ENCODE measurements at regions not wholly inside any gene's neighbourhood (a gene's known extent, or its start where the extent isn't known, plus 50 kb on each side); places are given as distances from the start of the nearest gene placed in this dataset.

DNA sequence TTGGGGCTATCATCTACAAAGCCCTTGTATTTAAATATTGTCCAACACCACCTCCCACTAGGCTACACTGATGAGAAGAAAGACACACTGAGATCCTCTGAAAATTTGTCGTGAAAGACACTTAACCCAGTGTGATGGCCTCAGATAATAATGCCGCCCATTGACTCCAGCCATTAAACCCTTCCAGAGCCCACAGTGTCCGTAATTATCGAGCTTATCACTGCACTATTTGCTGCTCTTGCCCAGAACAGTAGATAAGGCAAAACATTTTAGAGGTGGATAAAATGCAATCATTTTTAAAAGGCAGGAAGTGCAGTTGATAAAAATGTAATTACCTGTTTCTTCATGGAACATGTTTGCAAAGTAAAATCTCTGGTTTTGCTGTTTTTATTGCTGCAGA lies 121.3 kb upstream of the DDX18 start (continued):
- TF ChIP-seq, protein P1, sequence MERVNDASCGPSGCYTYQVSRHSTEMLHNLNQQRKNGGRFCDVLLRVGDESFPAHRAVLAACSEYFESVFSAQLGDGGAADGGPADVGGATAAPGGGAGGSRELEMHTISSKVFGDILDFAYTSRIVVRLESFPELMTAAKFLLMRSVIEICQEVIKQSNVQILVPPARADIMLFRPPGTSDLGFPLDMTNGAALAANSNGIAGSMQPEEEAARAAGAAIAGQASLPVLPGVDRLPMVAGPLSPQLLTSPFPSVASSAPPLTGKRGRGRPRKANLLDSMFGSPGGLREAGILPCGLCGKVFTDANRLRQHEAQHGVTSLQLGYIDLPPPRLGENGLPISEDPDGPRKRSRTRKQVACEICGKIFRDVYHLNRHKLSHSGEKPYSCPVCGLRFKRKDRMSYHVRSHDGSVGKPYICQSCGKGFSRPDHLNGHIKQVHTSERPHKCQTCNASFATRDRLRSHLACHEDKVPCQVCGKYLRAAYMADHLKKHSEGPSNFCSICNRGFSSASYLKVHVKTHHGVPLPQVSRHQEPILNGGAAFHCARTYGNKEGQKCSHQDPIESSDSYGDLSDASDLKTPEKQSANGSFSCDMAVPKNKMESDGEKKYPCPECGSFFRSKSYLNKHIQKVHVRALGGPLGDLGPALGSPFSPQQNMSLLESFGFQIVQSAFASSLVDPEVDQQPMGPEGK (CRISPR knock-in tag; IDR thresholded peaks at IDR 0.05; ENCODE audit: borderline replicate concordance) = no peak
- TF ChIP-seq ESRRG (CRISPR knock-in tag; IDR thresholded peaks at IDR 0.05) (no peak), TOX (CRISPR knock-in tag; IDR thresholded peaks at IDR 0.05; ENCODE audit: borderline replicate concordance) (no peak)

DNA sequence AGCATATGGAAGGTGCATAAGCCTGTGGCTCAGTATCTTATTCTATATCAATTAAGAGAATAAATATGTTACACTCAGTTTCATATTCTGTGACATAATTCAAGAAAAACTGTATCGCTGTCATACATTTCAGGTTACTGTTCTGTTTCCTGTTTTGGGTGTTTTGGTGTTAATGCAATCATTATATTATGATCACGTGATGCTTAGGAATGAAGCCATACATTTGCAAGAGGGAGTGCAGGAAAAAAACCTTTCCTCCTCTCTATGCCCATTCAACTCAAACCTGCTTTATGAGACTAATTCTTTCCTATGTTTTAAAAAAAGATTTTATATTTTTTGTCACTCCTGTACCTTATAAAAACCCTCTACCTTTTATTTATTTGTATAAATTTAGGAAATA lies 120.8 kb upstream of the DDX18 start:
- no peak for ATAC-seq
- TF ChIP-seq GLIS3 (CRISPR knock-in tag; IDR thresholded peaks at IDR 0.05) = no peak
- TF ChIP-seq, protein P2, sequence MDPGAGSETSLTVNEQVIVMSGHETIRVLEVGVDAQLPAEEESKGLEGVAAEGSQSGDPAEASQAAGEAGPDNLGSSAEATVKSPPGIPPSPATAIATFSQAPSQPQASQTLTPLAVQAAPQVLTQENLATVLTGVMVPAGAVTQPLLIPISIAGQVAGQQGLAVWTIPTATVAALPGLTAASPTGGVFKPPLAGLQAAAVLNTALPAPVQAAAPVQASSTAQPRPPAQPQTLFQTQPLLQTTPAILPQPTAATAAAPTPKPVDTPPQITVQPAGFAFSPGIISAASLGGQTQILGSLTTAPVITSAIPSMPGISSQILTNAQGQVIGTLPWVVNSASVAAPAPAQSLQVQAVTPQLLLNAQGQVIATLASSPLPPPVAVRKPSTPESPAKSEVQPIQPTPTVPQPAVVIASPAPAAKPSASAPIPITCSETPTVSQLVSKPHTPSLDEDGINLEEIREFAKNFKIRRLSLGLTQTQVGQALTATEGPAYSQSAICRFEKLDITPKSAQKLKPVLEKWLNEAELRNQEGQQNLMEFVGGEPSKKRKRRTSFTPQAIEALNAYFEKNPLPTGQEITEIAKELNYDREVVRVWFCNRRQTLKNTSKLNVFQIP (CRISPR knock-in tag; IDR thresholded peaks at IDR 0.05; ENCODE audit: borderline replicate concordance, low read depth) = no peak

DNA sequence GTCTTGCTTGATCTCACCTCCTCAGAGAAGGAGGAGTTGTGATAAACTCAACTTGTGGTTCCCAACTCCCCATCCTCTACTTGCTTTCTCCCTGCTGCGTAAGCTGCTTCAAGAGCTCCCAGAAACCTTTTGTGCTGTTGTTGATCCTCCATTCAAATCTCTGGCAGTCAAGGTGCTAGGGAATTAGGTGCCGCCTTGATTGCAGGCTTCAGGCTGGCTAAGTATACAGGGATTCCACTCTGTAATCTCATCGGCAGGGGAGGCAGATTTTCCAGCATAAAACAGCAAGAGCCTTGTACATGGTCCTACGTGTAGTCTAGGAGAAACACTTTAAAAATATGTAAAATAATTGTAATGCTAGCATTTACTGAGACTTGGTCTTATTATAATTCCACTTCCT lies 116.2 kb upstream of the DDX18 start:
- no peak for ATAC-seq
- TF ChIP-seq RARB (CRISPR knock-in tag; IDR thresholded peaks at IDR 0.05) (no peak), SNAI2 (CRISPR knock-in tag; IDR thresholded peaks at IDR 0.05) (no peak), ZFP30 (CRISPR knock-in tag; IDR thresholded peaks at IDR 0.05) (no peak), BACH2 (CRISPR knock-in tag; IDR thresholded peaks at IDR 0.05; ENCODE audit: borderline replicate concordance) (no peak), OSR1 (CRISPR knock-in tag; IDR thresholded peaks at IDR 0.05) (no peak), ZFP3 (CRISPR knock-in tag; IDR thresholded peaks at IDR 0.05) (no peak), PPARA (CRISPR knock-in tag; IDR thresholded peaks at IDR 0.05; ENCODE audit: borderline replicate concordance) (no peak), ZNF70 (CRISPR knock-in tag; IDR thresholded peaks at IDR 0.05) (no peak), ZNF8 (CRISPR knock-in tag; IDR thresholded peaks at IDR 0.05) (no peak), ZNF565 (CRISPR knock-in tag; conservative IDR thresholded peaks at IDR 0.05; ENCODE audit: low read depth) (no peak), TCF4 (CRISPR knock-in tag; IDR thresholded peaks at IDR 0.05; ENCODE audit: borderline replicate concordance) (no peak), GLIS3 (CRISPR knock-in tag; IDR thresholded peaks at IDR 0.05) (no peak), CSDC2 (CRISPR knock-in tag; IDR thresholded peaks at IDR 0.05) (no peak), ZC3H10 (CRISPR knock-in tag; IDR thresholded peaks at IDR 0.05) (no peak), ESRRG (CRISPR knock-in tag; IDR thresholded peaks at IDR 0.05) (no peak)
- TF ChIP-seq, protein P2 (CRISPR knock-in tag; IDR thresholded peaks at IDR 0.05; ENCODE audit: borderline replicate concordance, low read depth) = no peak
- TF ChIP-seq, protein P3, sequence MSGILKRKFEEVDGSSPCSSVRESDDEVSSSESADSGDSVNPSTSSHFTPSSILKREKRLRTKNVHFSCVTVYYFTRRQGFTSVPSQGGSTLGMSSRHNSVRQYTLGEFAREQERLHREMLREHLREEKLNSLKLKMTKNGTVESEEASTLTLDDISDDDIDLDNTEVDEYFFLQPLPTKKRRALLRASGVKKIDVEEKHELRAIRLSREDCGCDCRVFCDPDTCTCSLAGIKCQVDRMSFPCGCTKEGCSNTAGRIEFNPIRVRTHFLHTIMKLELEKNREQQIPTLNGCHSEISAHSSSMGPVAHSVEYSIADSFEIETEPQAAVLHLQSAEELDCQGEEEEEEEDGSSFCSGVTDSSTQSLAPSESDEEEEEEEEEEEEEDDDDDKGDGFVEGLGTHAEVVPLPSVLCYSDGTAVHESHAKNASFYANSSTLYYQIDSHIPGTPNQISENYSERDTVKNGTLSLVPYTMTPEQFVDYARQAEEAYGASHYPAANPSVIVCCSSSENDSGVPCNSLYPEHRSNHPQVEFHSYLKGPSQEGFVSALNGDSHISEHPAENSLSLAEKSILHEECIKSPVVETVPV (CRISPR knock-in tag; IDR thresholded peaks at IDR 0.05) = no peak
- TF ChIP-seq, protein P4, sequence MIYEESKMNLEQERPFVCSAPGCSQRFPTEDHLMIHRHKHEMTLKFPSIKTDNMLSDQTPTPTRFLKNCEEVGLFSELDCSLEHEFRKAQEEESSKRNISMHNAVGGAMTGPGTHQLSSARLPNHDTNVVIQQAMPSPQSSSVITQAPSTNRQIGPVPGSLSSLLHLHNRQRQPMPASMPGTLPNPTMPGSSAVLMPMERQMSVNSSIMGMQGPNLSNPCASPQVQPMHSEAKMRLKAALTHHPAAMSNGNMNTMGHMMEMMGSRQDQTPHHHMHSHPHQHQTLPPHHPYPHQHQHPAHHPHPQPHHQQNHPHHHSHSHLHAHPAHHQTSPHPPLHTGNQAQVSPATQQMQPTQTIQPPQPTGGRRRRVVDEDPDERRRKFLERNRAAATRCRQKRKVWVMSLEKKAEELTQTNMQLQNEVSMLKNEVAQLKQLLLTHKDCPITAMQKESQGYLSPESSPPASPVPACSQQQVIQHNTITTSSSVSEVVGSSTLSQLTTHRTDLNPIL (CRISPR knock-in tag; IDR thresholded peaks at IDR 0.05; ENCODE audit: low read depth) = no peak

DNA sequence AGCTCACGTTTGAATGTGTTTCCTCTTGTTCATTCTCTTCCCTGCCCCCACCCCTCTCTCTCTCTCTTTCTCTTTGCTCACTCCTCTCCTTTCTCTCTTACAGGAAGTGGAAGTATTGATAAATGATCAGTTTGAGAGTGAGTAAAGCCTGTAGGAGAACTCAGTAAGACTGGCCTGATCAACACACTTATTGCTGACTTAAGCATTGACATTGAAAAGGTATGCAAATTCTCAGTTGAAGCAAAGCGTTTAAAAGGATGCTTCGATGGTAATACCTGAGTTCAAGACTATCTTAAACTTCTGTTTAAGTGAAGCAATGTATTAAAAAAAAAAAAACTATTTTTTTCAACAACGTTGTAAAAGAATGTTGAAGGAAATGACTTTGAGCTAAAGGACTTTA lies 115.7 kb upstream of the DDX18 start:
- no peak for ATAC-seq
- TF ChIP-seq, protein P4 (CRISPR knock-in tag; IDR thresholded peaks at IDR 0.05; ENCODE audit: low read depth) = no peak
- no peak for TF ChIP-seq ESRRG (CRISPR knock-in tag; IDR thresholded peaks at IDR 0.05)
- no peak for TF ChIP-seq TOX (CRISPR knock-in tag; IDR thresholded peaks at IDR 0.05; ENCODE audit: borderline replicate concordance)
- no peak for TF ChIP-seq GLIS3 (CRISPR knock-in tag; IDR thresholded peaks at IDR 0.05)
- no peak for TF ChIP-seq ZNF8 (CRISPR knock-in tag; IDR thresholded peaks at IDR 0.05)
- TF ChIP-seq SNAI2 (CRISPR knock-in tag; IDR thresholded peaks at IDR 0.05) = no peak
- TF ChIP-seq ISL1 (CRISPR knock-in tag; IDR thresholded peaks at IDR 0.05) = no peak
- TF ChIP-seq, protein P1 (CRISPR knock-in tag; IDR thresholded peaks at IDR 0.05; ENCODE audit: borderline replicate concordance) = no peak
- TF ChIP-seq ZNF70 (CRISPR knock-in tag; IDR thresholded peaks at IDR 0.05) = no peak
- no peak for TF ChIP-seq ZC3H10 (CRISPR knock-in tag; IDR thresholded peaks at IDR 0.05)
- no peak for TF ChIP-seq CSDC2 (CRISPR knock-in tag; IDR thresholded peaks at IDR 0.05)
- TF ChIP-seq ARNTL (CRISPR knock-in tag; IDR thresholded peaks at IDR 0.05; ENCODE audit: borderline replicate concordance, low read depth) = no peak
- TF ChIP-seq TCF4 (CRISPR knock-in tag; IDR thresholded peaks at IDR 0.05; ENCODE audit: borderline replicate concordance) = no peak
- TF ChIP-seq OSR1 (CRISPR knock-in tag; IDR thresholded peaks at IDR 0.05) = no peak
- TF ChIP-seq, protein P2 (CRISPR knock-in tag; IDR thresholded peaks at IDR 0.05; ENCODE audit: borderline replicate concordance, low read depth) = no peak
